Kidney epithelial cell (primary cell): ENCODE measurements at regions not wholly inside any gene's neighbourhood (a gene's known extent, or its start where the extent isn't known, plus 50 kb on each side); places are given as distances from the start of the nearest gene placed in this dataset.

ENCODE experiments used
- DNase-seq: peaks from one replicate; pipeline ENCODE4 v3.0.0-alpha.2; 2010; ENCODE audit warnings: low read depth
- H3K27me3 ChIP-seq: 2 replicates; pipeline ENCODE4 v1.6.0; 2011; ENCODE audit warnings: low read length; ENCODE audit not compliant: control insufficient read depth, insufficient read depth
- H3K36me3 ChIP-seq: 2 replicates; pipeline ENCODE4 v1.5.1; 2011; ENCODE audit warnings: low read length; ENCODE audit not compliant: control insufficient read depth, insufficient read depth
- H3K4me3 ChIP-seq: 2 replicates; pipeline ENCODE4 v1.5.1; 2011; ENCODE audit warnings: low read depth, mild to moderate bottlenecking, control low read depth, low read length
- TF ChIP-seq, protein P1 (sequence below): IDR thresholded peaks from 2 replicates; pipeline ENCODE4 v1.5.1; 2011; ENCODE audit warnings: mild to moderate bottlenecking, moderate library complexity, low read length, control low read depth, inconsistent platforms; ENCODE audit not compliant: insufficient read depth, poor library complexity, severe bottlenecking

DNA sequence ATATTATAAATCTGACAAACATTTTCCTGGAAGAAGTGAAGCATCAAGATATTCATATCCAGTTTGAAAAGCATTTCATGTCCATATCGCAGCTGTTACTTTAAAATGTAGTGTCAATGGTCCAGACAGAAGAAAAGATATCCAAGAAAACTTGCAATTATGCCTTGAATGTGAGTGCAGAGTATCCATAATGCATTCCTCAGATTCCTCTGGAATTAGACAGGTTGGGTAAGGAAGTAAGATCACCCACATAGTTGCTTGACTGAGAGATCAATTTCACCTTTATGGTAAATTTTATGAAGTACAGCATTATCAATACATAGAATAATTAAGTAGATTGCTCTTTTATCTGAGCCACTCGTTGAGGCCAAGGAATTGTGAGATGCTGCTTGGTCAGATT is 327.0 kb upstream of the SLITRK5 start:
- Histone ChIP-seq H3K27me3 (no peaks in the 10 kb centered on the region), H3K36me3 (no peaks in the 10 kb centered on the region), H3K4me3 (no peak overlapping the region)
- TF ChIP-seq, protein P1, sequence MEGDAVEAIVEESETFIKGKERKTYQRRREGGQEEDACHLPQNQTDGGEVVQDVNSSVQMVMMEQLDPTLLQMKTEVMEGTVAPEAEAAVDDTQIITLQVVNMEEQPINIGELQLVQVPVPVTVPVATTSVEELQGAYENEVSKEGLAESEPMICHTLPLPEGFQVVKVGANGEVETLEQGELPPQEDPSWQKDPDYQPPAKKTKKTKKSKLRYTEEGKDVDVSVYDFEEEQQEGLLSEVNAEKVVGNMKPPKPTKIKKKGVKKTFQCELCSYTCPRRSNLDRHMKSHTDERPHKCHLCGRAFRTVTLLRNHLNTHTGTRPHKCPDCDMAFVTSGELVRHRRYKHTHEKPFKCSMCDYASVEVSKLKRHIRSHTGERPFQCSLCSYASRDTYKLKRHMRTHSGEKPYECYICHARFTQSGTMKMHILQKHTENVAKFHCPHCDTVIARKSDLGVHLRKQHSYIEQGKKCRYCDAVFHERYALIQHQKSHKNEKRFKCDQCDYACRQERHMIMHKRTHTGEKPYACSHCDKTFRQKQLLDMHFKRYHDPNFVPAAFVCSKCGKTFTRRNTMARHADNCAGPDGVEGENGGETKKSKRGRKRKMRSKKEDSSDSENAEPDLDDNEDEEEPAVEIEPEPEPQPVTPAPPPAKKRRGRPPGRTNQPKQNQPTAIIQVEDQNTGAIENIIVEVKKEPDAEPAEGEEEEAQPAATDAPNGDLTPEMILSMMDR = no peak
- DNase-seq = peak; percentile 4

DNA sequence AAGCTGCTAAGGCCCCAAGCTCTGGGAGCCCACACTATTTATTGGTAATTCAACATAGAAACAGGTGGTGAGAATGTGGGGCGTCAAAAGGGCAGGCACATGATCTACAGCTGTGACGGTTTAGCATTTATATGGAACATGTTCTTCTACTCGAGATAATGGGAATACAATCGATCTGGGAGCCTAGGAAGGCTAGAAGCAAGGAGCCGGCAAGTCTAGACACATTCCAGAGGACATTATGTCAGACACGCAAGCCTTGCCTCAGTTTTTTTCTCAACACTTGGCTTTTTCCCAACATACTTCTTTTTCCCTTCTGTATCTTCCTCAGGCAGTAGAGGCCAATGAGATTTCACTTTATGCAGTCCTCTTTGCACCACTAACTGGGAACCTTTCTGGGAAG is 315.7 kb upstream of the SLITRK5 start:
- no peak overlapping the region for H3K4me3 ChIP-seq
- TF ChIP-seq, protein P1 = no peak
- no peaks in the 10 kb centered on the region for H3K36me3 ChIP-seq
- H3K27me3 ChIP-seq = no peaks in the 10 kb centered on the region
- DNase-seq = no peak

DNA sequence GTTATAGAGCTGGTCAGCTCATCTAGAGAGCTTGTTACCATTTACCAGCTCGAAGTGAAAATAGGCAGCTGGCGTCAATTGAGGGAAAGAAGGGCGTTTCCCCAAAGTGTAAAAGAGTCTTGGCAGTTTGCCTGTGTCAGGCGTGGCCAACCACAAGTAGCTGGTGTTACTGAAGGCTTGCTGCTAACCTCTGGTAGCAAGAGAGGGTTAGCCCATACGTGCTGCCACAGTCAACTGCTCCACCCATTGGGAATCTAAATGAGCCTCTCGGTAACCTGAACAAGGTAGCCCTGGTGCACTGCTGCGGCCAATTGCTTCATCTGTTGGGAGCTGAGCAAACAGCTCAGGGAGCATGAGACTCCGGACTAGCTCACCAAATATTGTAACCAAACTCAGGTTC is 314.9 kb upstream of the SLITRK5 start:
- no peaks in the 10 kb centered on the region for H3K27me3 ChIP-seq
- no peak overlapping the region for H3K4me3 ChIP-seq
- DNase-seq = no peak
- no peaks in the 10 kb centered on the region for H3K36me3 ChIP-seq
- TF ChIP-seq, protein P1 = no peak

DNA sequence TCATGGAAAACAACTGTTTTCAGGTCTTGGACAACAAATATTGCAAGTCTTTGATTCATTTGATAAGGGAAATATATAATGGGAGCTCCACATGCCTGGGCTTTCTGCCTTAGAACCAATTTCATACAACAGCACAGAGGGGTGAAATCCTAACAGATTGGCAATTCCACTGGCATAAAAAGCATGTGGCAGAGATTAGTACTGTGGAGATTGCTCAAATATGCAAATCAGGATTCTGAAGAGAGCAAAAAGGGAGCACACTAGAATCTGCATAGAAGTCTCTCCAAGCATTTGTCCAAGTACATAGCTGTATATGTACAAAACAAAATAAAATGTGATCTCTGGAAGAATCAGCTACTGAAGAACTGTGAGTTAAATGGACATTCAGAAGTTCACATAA is 312.9 kb upstream of the SLITRK5 start:
- no peaks in the 10 kb centered on the region for H3K27me3 ChIP-seq
- TF ChIP-seq, protein P1 = no peak
- no peaks in the 10 kb centered on the region for H3K36me3 ChIP-seq
- DNase-seq = no peak
- no peak overlapping the region for H3K4me3 ChIP-seq

DNA sequence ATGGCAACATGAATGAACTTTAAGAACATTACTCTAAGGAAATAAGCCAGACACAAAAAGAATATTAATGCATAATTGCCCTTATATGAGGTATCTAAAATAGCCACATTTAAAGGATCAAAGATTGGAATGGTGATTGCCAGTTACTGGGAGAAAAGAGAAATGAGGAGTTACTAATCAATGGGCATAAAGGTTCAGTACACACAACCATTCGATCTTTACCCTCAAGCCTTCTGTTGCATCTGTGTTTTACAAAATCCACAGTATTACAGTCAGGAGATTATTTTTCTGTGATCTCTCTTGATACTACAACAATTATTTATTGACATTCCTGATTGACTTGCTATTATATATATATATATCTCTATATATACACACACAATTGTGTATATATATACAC is 310.0 kb upstream of the SLITRK5 start:
- no peaks in the 10 kb centered on the region for H3K36me3 ChIP-seq
- no peak for DNase-seq
- H3K27me3 ChIP-seq = no peaks in the 10 kb centered on the region
- no peak overlapping the region for H3K4me3 ChIP-seq
- TF ChIP-seq, protein P1 = no peak

DNA sequence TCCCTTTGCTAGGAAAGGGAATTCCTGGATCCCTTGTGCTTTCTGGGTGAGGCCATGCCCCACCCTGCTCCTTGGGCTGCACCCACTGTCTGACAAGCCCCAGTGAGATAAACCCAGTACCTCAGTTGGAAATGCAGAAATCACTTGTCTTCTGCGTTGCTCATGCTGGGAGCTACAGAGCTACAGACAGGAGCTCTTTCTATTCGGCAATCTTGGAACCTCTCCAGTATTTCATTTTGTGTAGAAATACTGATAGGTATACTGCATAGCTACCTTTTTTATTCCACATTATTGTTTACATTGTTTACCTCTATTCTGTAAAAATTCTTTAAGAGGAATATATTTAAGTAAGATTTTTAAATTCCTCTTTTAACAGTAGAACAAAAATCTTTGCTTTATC is 302.5 kb upstream of the SLITRK5 start:
- H3K36me3 ChIP-seq = no peaks in the 10 kb centered on the region
- DNase-seq = no peak
- no peaks in the 10 kb centered on the region for H3K27me3 ChIP-seq
- TF ChIP-seq, protein P1 = no peak
- no peak overlapping the region for H3K4me3 ChIP-seq
